Sciatic nerve (tissue), 2 donors: ENCODE measurements at regions not wholly inside any gene's neighbourhood (a gene's known extent, or its start where the extent isn't known, plus 50 kb on each side); places are given as distances from the start of the nearest gene placed in this dataset.
"Not testable (repeated sequence)": the region's sequence is repeated elsewhere in the genome, so short reads cannot be mapped to it uniquely, and the experiment has no call there.

Experiments used
- ATAC-seq: fragments of 200-7000 bp; cut with Tn5 transposase; one replicate; pipeline ENCODE4 v1.9.1; 2020; ENCODE audit warnings: mild to moderate bottlenecking, moderate library complexity
- DNase-seq: peaks from one replicate; pipeline ENCODE4 v3.0.0-alpha.2; 2020; ENCODE audit warnings: low spot score
- intact Hi-C: fragments of 100-400 bp; cut with DNase I; formaldehyde crosslinking; loops from one replicate; pipeline ENCODE4 v1.14.2; 2022
- donor health status: DM: no; HTN: no; CAD: no.
- donor health status: DM: no; HTN: no; CAD: no.

DNA sequence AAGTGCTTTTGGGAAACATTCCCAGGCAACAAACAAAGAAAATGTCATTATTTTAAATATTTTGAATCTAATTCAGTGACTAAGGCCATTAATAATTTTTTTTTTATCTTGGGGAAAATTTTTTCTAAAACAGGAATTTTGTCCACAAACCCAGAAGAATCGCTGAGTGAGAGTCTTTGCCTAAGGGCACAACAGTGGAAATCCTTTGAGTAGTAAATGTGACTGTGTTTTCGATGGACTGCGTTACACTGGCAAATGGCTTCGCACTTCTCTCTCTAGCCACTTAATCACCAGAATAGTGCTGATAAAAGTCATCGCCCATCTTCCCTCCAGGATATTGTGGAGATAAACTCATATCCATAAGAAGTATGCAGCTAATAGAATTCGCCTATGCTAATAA is 430.3 kb upstream of the AKR1E2 start:
- ATAC-seq (no peak), DNase-seq (no peak)
- intact Hi-C loops, result no loop called here

DNA sequence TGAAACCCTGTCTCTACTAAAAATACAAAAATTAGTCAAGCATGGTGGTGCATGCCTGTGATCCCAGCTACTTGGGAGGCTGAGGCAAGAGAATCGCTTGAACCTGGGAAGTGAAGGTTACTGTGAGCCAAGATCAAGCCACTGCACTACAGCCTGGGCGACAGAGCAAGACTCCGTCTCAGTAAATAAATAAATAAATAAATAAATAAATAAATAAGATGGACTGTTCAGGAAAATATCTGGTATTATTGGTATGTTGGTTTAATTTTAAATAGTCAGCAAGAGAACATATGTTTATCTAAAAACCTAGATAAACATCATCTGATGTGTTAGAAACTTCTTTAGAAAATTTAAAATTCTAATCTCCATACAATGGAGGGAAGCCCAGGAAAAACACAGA is 431.6 kb upstream of the AKR1E2 start:
- intact Hi-C loops, result not testable (repeated sequence)

DNA sequence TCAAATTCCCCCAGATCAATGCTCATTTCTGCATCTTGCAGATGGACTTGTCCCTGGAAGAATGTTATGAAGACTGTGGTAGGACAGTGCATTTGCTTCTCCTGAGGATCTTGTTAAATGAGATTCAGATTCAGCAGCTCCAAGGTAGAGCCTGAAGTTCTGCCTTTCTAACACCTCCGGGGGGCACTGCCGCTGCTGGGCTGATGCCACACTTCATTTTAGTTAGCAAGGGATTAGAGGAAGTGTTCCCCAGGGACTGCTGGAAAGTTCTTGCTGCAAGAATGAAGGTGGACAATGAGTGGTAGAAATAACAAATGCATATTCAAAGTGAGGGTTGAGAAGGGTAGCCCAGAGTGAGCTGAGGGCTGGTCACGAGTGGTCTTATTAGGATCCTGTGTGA is 434.3 kb upstream of the AKR1E2 start:
- no peak for ATAC-seq
- intact Hi-C loops, result no loop called here
- no peak for DNase-seq

More for the DNA sequence above, 431.6 kb upstream of the AKR1E2 start:
- not testable (repeated sequence) for DNase-seq, ATAC-seq

DNA sequence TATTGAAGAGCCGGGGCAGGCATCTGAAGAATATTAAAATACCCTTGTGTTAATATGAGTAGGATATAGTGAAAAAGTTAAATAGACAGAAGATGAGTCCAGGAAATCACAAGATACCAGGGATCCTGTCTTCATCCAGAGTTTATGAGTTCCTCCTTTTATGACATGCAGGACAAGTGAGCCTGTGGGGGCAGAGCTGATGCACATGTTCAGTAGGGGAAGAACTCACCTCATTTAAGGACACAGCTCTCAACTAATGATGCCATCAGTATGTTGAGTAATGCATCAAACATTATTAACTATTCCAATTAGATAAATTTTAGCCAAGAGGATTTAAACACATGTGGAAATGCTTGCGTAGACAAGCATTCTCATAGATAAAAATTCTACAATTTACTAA is 435.8 kb upstream of the AKR1E2 start:
- no peak for ATAC-seq
- DNase-seq, result no peak
- intact Hi-C loops, result no loop called here

DNA sequence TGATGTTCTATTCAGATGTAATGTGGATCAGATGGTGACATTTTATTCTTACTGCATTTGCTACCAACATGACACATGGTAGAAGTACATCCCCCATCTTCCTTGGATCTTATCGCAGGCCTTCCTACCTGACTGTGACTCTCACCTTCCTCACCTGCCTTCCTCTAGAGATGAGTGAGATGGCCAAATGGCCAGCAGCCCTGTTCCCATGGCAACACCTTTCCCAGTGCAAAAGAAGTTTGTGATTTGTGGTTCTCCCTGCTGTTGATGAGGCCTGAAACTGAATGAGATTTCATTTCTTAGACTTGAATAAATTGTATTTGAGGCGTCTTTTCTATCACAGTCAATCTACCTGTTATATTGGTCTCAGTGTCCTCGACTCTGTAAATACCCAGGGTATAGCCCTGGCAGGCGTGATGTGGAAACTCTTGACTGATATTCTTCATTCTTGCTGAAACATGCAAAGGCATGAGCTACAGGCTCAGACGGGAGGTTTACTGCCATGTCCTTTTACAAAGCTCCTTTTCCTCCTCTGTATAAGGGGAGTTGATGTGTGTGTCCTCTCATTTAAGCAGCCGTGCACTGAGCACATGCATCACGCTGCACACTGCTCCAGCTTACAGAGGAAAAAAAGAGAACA is 440.7 kb upstream of the AKR1E2 start:
- ATAC-seq (no peak), DNase-seq (no peak)
- intact Hi-C loops, result no loop called here

DNA sequence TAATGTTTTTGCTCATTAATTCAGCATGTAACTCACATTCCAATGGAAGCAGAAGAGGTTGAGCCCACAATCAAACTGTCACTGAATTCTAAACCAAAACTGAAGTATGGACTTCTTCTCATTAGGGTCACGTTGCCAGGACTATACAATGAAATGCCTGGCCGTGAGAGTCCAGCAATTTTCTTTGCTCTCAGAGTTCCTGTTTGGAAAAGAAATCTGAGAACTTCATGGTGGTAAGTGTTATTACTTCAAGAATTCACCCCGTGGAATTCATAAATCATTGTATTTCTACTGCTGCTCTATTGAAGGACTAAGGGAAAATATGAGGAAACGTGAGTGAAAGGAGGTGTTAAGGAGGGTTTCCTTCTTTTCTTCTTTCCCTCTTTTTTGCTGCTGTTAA is 441.8 kb upstream of the AKR1E2 start:
- no peak for ATAC-seq
- no peak for DNase-seq
- intact Hi-C loops, result no loop called here

DNA sequence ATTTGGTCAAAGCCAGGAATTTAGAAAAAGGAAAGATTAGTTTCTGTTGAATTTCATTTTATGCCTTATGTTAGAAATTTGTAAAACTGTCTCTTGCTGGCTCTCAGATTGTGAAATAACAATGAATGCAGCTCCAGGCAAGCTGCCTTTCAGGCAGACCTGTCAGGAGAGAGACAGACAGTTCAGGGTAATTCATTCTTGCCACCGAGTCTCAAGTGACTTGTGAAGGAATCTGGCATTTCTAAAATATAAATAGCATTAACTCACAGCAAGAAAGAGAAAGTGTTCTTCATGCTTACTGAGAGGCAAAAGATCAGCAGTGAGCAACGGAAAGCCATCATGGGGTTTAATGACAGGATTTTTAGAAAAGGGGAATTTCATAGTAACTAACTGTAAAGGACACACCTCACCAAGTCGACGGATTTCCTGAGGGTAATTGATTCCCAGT is 442.3 kb upstream of the AKR1E2 start:
- peak; percentile 44 for ATAC-seq
- DNase-seq, result no peak
- intact Hi-C loops, result no loop called here

DNA sequence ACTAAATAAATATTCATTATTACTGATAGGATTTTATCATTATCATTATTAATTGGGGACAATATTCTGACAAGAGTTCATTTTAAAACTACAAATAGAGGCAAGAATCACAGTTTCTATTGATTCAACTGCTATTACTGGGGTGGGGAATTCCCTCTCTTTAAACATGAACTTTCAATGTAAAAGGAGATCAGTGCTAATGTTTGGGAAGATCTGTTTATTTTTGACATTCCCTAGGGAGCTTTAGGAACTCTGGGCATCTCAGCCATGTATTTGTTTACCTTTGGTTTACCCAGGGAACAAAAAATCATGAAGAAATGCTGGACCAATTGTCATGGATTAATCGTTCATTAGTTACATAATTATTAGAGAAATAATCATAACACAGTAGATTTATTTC is 443.2 kb upstream of the AKR1E2 start:
- ATAC-seq (no peak), DNase-seq (no peak)
- intact Hi-C loops, result no loop called here

DNA sequence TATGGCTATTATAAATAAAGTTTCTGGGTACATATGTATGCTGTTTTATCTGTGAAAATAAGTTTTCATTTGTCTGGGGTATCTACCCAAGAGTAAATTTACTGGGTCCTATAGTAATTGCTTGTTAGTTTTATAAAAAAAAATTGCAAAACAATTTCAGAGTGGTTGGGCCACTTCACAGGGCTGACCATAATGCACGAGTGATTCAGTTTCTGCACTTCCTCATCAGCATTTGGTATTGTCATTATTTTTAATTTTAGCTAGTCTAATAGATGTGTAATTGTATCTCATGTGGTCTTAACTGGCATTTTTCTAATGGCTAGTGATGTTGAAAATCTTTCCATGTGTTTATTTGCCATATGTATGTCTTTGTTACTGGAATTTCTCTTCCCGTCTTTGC is 452.4 kb upstream of the AKR1E2 start:
- ATAC-seq (no peak), DNase-seq (no peak)
- intact Hi-C loops, result no loop called here

DNA sequence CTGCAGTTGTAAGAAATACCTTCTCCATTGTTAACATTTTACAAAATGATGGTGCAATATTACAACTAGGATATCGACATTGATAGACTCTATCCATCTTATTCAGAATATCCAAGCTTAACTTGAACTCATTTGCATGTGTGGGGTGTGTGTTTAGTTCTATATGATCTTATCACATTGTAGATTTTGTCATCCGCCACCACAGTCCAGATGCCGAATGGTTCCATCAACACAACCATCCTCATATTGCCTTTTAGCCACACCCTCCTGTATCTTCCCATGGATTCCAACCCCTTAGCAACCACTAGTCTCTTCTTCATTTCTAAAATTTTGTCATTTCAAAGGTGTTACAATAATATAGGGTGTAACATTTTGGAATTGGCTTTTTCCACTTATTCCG is 452.9 kb upstream of the AKR1E2 start:
- DNase-seq, result no peak
- intact Hi-C loops, result no loop called here
- ATAC-seq, result no peak

DNA sequence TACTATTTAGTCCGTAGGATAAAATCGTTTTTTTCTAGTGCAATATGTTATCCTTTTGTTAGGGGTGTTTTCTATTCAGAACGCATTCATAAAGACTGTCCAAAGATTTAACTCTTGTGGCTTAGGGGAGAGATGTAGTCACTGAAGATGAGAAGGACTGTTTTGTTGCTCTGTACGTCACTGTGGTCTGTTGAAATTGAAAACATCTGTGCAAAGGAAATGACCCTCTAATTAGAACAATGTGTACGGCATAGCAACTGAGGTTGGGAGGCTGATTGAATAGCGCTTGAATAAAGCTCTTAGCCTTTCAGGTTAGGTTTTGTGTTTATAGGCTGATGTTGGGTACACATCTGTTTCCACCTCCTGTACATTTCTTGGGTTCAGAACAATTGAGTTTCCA is 453.4 kb upstream of the AKR1E2 start:
- intact Hi-C loops, result no loop called here
- ATAC-seq (peak; percentile 99), DNase-seq (no peak)

DNA sequence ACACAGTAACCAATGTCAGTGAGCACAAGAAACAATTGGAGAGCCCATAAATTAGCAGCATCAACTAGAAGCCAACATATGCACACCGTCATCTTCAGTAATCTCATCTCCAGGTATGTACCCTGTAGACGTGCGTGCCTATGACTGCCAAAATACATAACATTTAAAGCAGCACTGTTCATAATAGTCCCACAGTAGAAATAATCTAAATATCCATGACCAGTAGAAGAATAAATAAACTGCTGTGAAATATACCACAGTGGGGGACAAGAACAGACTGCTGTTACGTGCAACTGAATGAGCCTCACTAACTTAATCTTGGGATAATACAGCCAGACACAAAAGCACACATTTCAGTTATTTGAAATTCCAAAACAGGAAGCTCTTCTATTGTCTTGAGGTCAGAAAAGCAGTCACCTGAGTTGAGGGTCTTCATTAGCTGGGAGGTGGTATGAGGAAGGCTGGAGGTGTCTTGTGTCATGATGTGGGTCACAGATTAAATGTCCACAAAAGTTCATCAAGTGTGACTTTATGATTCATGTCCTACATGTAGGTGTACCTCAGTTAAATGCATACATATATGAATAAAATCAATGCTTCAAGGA is 454.2 kb upstream of the AKR1E2 start:
- intact Hi-C loops, result no loop called here
- ATAC-seq, result peak; percentile 11
- no peak for DNase-seq

DNA sequence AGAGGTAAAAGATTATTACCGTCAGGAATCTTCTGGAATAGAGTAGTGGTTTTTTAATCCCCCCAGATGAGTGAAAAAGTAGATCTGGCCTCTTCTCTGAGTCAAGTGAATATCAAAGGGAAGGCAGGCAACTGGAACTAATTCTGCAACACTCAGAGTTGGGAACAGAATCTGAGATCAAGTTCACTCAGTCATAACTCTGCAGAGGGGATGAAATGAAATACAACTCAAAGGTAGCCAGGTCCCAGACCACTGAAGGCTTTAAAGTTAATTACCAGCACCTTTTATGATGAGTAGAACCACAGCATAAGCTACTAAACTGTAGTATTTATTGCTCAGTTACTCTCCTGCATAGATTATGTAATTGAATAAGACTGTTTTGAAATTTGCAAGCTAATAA is 455.6 kb upstream of the AKR1E2 start:
- intact Hi-C loops, result no loop called here
- ATAC-seq (no peak), DNase-seq (no peak)

DNA sequence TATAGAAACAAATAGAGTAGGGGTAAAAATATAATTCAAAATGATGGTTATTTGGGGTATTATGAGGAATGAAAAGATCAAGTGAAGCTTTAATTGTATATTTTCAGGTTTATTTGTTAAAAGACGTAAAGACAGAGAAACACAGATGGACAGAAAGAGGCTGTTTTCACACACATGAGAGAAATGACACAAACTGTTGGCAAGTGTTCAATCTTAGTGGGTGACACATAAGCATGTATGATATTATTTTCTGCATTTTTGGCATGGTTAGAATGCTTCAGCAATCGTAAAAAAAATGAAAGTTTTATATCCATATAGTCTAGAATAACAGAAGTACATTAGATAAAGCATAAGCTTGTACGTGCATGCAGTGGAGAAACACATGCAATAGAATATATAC is 464.4 kb upstream of the AKR1E2 start:
- intact Hi-C loops, result no loop called here
- no peak for ATAC-seq
- no peak for DNase-seq

DNA sequence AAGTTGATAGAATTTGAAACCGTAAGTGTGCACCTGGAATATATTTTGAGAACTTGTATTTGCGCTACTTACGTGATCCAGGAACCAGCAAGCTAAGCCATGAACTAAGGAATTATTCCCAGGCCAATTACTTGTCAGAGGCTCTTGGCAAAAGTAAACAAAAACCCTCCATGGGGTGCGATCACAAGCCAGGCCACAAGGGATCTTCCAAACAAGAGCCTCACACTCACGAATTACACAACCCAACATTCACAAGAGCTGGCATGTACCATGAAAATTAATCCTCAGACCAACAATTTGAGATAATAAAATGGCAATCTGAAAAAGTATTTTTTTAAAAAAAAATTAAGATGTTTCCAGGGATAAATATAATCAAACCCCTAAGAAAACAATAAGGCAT is 467.0 kb upstream of the AKR1E2 start:
- DNase-seq (no peak), ATAC-seq (peak; percentile 84)
- intact Hi-C loops, result no loop called here

DNA sequence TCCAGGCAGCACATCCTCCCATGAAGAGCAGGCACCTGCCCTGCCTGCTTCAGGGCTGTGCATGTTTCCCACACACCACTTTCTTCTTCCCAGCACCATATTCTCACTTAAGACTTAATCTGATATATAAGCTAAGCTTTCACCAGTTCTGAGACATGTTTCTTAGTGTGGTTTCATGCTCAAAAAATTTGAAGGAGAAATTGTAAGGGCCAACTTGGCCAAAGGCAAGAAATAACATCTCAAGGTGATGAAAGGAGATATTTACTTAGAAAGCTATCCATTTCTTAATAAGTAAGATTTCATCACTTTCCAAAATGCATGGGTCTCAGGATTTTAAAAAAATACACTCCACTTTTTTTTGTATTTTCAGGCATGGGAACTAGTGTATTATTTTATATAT is 468.1 kb upstream of the AKR1E2 start:
- intact Hi-C loops, result no loop called here
- DNase-seq, result no peak
- ATAC-seq, result no peak

DNA sequence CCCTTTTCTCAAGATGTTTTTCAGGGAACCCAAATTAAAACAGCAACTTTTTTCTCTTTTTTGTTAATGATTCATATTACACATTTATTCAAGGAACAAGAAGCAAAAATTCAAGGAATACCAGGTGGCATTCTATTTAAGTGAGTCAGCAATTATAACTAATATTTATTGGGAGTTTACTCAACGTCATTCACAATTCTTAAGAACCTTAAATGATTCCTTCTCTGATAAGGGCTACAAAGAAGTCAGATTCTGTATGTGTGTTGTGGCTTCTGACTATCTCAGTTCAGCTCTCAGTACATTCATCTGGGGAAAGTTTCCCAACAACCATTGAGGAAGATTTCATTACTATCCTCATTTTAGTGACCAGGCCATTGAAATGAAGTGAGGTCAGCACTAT is 470.7 kb upstream of the AKR1E2 start:
- intact Hi-C loops, result no loop called here
- ATAC-seq (no peak), DNase-seq (no peak)

DNA sequence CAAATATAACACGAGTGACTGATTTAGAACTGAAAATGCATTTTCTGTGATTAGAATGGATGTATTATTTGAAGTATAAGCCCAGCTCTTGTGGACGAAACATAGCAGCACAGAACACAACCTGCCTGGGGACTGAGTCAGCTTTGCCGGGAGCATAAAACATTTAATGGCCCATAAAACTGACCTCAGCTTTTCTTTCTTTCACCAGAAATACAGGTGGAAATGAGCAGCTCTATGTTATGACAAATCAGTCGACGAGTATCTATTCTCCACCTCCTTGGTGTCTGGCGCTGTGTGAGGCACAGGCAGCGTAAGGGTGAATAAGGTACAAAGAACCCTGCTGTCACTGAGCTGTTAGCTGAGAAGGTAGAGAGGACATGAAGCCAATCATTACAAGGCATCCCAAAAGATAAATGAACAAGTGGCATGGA is 471.6 kb upstream of the AKR1E2 start:
- ATAC-seq (no peak), DNase-seq (no peak)
- intact Hi-C loops, result no loop called here

DNA sequence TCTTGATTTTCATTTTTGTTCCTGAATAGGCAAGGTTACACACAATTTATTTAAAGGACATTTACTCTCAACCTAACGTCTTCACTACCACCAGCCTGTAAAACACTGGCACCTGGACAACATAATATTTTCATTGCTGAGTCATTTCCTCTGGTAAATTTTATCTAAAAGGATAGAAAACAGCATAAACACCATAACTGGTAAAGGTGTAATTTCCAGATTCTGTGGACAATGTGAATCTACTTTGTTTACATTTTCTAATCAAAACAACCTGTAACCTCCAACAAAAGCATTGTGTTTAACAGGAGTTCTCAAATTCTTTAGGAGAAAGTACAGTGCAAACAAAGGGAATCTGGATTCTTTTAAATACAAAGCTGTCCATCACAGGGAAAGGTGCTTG is 472.0 kb upstream of the AKR1E2 start:
- intact Hi-C loops, result no loop called here

DNA sequence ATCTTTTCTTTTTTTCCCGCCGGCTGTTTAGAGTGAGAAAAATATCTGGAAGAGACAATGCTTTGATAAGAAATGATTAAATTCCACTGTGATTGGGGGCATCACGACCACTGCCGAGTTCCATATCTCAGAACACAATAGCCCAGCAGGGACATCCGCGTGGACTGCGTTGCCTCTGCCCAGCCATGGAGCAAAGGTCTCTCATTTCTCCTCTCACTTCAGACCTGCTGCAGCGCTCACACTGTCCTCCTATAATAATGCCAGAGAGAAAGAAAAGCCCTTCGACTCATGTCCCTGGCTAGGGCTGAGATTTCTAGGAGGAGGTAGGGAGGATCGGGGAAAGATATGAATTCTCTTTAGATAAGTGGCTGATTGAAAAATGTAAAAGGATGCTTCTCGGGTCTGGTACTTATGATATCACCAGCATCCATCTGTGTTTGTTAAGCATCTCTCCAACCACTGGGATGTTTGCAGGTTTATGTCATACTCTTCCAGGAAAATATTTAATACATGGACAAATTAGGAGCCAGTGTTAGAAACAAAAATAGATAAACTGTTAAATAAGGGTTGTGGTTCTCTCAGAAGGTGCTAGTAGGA is 472.9 kb upstream of the AKR1E2 start:
- ATAC-seq (peak; percentile 40), DNase-seq (no peak)
- intact Hi-C loops, result no loop called here

More for the DNA sequence above, 472.0 kb upstream of the AKR1E2 start:
- no peak for DNase-seq
- ATAC-seq, result no peak
